HepG2 (cell line): ENCODE measurements at regions not wholly inside any gene's neighbourhood (a gene's known extent, or its start where the extent isn't known, plus 50 kb on each side); places are given as distances from the start of the nearest gene placed in this dataset.

ENCODE experiments used
- ATAC-seq: fragments of 200-7000 bp; cut with Tn5 transposase; 3 replicates; pipeline ENCODE4 v1.9.1; 2020; ENCODE audit warnings: mild to moderate bottlenecking, moderate library complexity
- BruUV-seq: library from RNA; stranded (reverse); fragments of 400-500 nt; replicated peaks from 2 replicates; lab custom pipeline; 2021; lab: Mats Ljungman, UMichigan
- CTCF ChIA-PET: fragments of 300-600 bp; formaldehyde crosslinking; extraction: SDS; loops from one replicate; lab custom pipeline; 2021; ENCODE audit warnings: low total read pairs, inconsistent platforms, low intra/inter-chr PET ratio; lab: Yijun Ruan, JAX
- POLR2A ChIA-PET: fragments of 350-600 bp; sonication (Branson Sonifier 250); formaldehyde crosslinking; loops from one replicate; lab custom pipeline; 2020; ENCODE audit warnings: antibody characterized with exemption, inconsistent platforms; lab: Yijun Ruan, JAX
- DNase-seq: peaks from one replicate; pipeline ENCODE4 v3.0.0-alpha.2; 2015; ENCODE audit warnings: low spot score
- FAIRE-seq: peaks from 3 replicates; lab custom pipeline; 2011; peaks lifted over from hg19 to GRCh38; lab: Jason Lieb, UNC
- H2AFZ ChIP-seq: one replicate; pipeline ENCODE4 v1.6.1; 2011; ENCODE audit warnings: low read length, inconsistent platforms
- H3K27ac ChIP-seq: fragments of 300-600 bp; 3 replicates; pipeline ENCODE4 v1.8.0; 2011; ENCODE audit warnings: mixed run types, mild to moderate bottlenecking, mixed read lengths, low read length, inconsistent platforms; ENCODE audit not compliant: insufficient read depth; ENCODE audit errors: extremely low read length
- H3K27me3 ChIP-seq, 2 experiments: fragments of 200-600 bp in 1 of 2; 2 replicates in 1 of 2; 3 replicates in 1 of 2; pipeline versions ENCODE4 v1.6.0 to v1.8.0; 2011; ENCODE audit warnings: low read length in 2 of 2, mild to moderate bottlenecking in 2 of 2, moderate library complexity in 2 of 2, inconsistent platforms in 1 of 2; ENCODE audit not compliant: insufficient read depth in 2 of 2, control insufficient read depth in 1 of 2
- H3K36me3 ChIP-seq, 2 experiments: fragments of 200-600 bp in 1 of 2; replicated peaks in 1 of 2; 2 replicates in 1 of 2; 3 replicates in 1 of 2; pipeline versions ENCODE4 v1.5.1 to v1.8.0; 2011; ENCODE audit warnings: low read length in 2 of 2, inconsistent platforms in 1 of 2; ENCODE audit not compliant: insufficient read depth in 2 of 2, control insufficient read depth in 1 of 2
- H3K4me1 ChIP-seq: 2 replicates; pipeline ENCODE4 v1.5.1; 2012; ENCODE audit warnings: low read length, inconsistent platforms; ENCODE audit not compliant: insufficient read depth
- H3K4me2 ChIP-seq: 2 replicates; pipeline ENCODE4 v1.6.0; 2011; ENCODE audit warnings: low read depth, low read length, inconsistent platforms
- H3K4me3 ChIP-seq, 3 experiments: fragments of 200-600 bp in 1 of 3; sonication (generic), shearing (Covaris generic) in 1 of 3; replicated peaks in 1 of 3; 2 replicates each; pipeline ENCODE4 v1.5.1; 2011 to 2016; ENCODE audit warnings: low read length in 3 of 3, inconsistent platforms in 2 of 3, low read depth in 2 of 3, mild to moderate bottlenecking in 2 of 3, control low read depth in 1 of 3, mixed read lengths in 1 of 3; ENCODE audit not compliant: insufficient read depth in 1 of 3
- H3K79me2 ChIP-seq: one replicate; pipeline ENCODE4 v1.6.1; 2011; ENCODE audit warnings: low read length, inconsistent platforms; ENCODE audit not compliant: insufficient read depth
- H3K9ac ChIP-seq: 2 replicates; pipeline ENCODE4 v1.6.0; 2011; ENCODE audit warnings: mild to moderate bottlenecking, low read depth, low read length, inconsistent platforms; ENCODE audit not compliant: insufficient read depth
- H3K9me3 ChIP-seq: 2 replicates; pipeline ENCODE4 v1.5.1; 2012; ENCODE audit warnings: mild to moderate bottlenecking, low read length
- H4K20me1 ChIP-seq: 2 replicates; pipeline ENCODE4 v1.6.0; 2011; ENCODE audit warnings: inconsistent platforms, mild to moderate bottlenecking, low read length, moderate library complexity; ENCODE audit not compliant: insufficient read depth
- CREB1 ChIP-seq, 2 experiments: fragments of 450-650 bp in 1 of 2; IDR thresholded peaks; 2 replicates each; pipeline ENCODE4 v1.6.1; 2016 to 2017; ENCODE audit warnings: control low read depth in 1 of 2, mild to moderate bottlenecking in 1 of 2, missing compliant biosample characterization in 1 of 2, missing genetic modification characterization in 1 of 2
- ELF1 ChIP-seq: sonication (generic); formaldehyde crosslinking; IDR thresholded peaks from 2 replicates; pipeline ENCODE4 v1.4.0; 2020; ENCODE audit warnings: missing genetic modification reagents
- GABPB1 ChIP-seq: IDR thresholded peaks from 2 replicates; pipeline ENCODE4 v1.6.1; 2016; ENCODE audit warnings: mild to moderate bottlenecking, missing genetic modification reagents, moderate library complexity, missing compliant biosample characterization
- HNRNPH1 ChIP-seq: fragments of 200-400 bp; formaldehyde crosslinking; optimal IDR thresholded peaks from 2 replicates; pipeline ENCODE3; 2017; ENCODE audit warnings: mild to moderate bottlenecking, low read depth, low read length
- MLLT10 ChIP-seq: sonication (generic); formaldehyde crosslinking; IDR thresholded peaks from 2 replicates; pipeline ENCODE4 v1.4.0; 2020; ENCODE audit warnings: missing genetic modification reagents
- SYNCRIP ChIP-seq: fragments of 200-400 bp; formaldehyde crosslinking; IDR thresholded peaks from 2 replicates; pipeline ENCODE4 v1.6.1; 2018; ENCODE audit warnings: mild to moderate bottlenecking, low read depth, low read length; ENCODE audit not compliant: insufficient read depth
- TOE1 ChIP-seq: sonication (generic); formaldehyde crosslinking; IDR thresholded peaks from 2 replicates; pipeline ENCODE4 v1.4.0; 2020; ENCODE audit warnings: mild to moderate bottlenecking, missing genetic modification reagents
- ZNF274 ChIP-seq: sonication (generic); formaldehyde crosslinking; IDR thresholded peaks from 2 replicates; pipeline ENCODE4 v1.5.1; 2020; ENCODE audit warnings: mild to moderate bottlenecking, missing genetic modification reagents
- WGBS: methylation state at CpG from one replicate; pipeline ENCODE4 v1.1.6; 2017; ENCODE audit warnings: low lambda C conversion rate; 5-methylcytosine and 5-hydroxymethylcytosine counted together
- in situ Hi-C: cut with HindIII; loops from 2 replicates; pipeline ENCODE4 v1.10.0; 2017; ENCODE audit warnings: low pct_unique_long_range_greater_than_20kb; ENCODE audit not compliant: extremely low pct_ligation_motif_present
- intact Hi-C: fragments of 100-400 bp; cut with micrococcal nuclease; formaldehyde crosslinking; loops from one replicate; pipeline ENCODE4 v1.10.0; 2022; ENCODE audit not compliant: unreplicated experiment
- TF ChIP-seq, protein P1 (sequence below): sonication (generic); formaldehyde crosslinking; conservative IDR thresholded peaks from 2 replicates; pipeline ENCODE4 v1.8.1; 2023; ENCODE audit warnings: missing genetic modification reagents
- TF ChIP-seq, protein P2 (sequence below): IDR thresholded peaks from 2 replicates; pipeline ENCODE4 v1.6.1; 2016
- TF ChIP-seq, protein P3 (sequence below): sonication (generic); formaldehyde crosslinking; IDR thresholded peaks from 2 replicates; pipeline ENCODE4 v1.5.0; 2020; ENCODE audit warnings: mild to moderate bottlenecking, missing genetic modification reagents, moderate library complexity

DNA sequence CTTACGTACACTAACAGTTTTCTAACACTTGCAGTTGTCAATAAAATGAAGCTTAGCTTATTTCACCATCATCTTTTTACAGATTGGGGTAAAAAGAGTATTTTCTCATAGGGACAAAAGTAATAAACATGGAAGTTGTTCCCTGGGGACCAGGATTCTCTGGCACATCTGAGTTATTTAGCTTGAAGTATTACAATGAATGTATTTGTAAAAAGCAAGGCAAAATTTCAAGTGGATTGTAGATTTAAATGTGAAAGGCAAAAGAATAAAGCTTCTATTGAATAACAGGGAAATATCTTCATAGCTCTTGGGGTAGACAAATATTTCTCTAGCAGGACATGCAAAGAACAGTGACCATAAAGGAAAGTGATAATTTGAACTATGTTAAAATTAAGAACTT is 260.0 kb upstream of the ECI2 start:
- no peak for DNase-seq
- H3K27me3 ChIP-seq, result peaks cover 0 to 16% of the 10 kb centered on the region in 2 experiments; a peak in 2 of 5 replicates
- WGBS, result 8% methylated on average over 1 of the region's 1 CpG
- POLR2A ChIA-PET, result no interaction called here
- CTCF ChIA-PET, result no interaction called here
- BruUV-seq, result no TSS peak
- no peak overlapping the region for H3K9ac ChIP-seq
- no peaks in the 10 kb centered on the region for H3K79me2 ChIP-seq
- H3K27ac ChIP-seq, result no peak overlapping the region
- H3K4me1 ChIP-seq, result no peaks in the 10 kb centered on the region
- no peak overlapping the region for H3K4me2 ChIP-seq
- FAIRE-seq, result no peak
- no peak overlapping the region for H3K4me3 ChIP-seq
- no peaks in the 10 kb centered on the region for H3K36me3 ChIP-seq
- ATAC-seq, result no peak
- intact Hi-C loops, result no loop called here
- H2AFZ ChIP-seq, result no peak overlapping the region
- no peaks in the 10 kb centered on the region for H4K20me1 ChIP-seq
- in situ Hi-C loops, result no loop called here
- H3K9me3 ChIP-seq, result no peaks in the 10 kb centered on the region
- TF ChIP-seq GABPB1 (CRISPR knock-in tag) (no peak), ELF1 (CRISPR knock-in tag) (no peak), CREB1 (IDR thresholded peaks at IDR 0.05) (no peak), CREB1 (CRISPR knock-in tag; IDR thresholded peaks at IDR 0.05) (no peak), SYNCRIP (no peak)
- TF ChIP-seq, protein P1, sequence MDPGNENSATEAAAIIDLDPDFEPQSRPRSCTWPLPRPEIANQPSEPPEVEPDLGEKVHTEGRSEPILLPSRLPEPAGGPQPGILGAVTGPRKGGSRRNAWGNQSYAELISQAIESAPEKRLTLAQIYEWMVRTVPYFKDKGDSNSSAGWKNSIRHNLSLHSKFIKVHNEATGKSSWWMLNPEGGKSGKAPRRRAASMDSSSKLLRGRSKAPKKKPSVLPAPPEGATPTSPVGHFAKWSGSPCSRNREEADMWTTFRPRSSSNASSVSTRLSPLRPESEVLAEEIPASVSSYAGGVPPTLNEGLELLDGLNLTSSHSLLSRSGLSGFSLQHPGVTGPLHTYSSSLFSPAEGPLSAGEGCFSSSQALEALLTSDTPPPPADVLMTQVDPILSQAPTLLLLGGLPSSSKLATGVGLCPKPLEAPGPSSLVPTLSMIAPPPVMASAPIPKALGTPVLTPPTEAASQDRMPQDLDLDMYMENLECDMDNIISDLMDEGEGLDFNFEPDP, result no peak

- WGBS, result 15% methylated on average over 4 of the region's 4 CpGs
- no peak overlapping the region for H3K27ac ChIP-seq
- intact Hi-C loops (no loop called here), in situ Hi-C loops (no loop called here)
- CTCF ChIA-PET, result no interaction called here
- no peaks in the 10 kb centered on the region for H3K36me3 ChIP-seq
- BruUV-seq, result no TSS peak
- no peak overlapping the region for H3K4me3 ChIP-seq
- no peak for DNase-seq
- no peak overlapping the region for H3K4me2 ChIP-seq
- no peak overlapping the region for H2AFZ ChIP-seq
- TF ChIP-seq SYNCRIP, result no peak
- TF ChIP-seq MLLT10 (CRISPR knock-in tag), result no peak
- TF ChIP-seq, protein P2, sequence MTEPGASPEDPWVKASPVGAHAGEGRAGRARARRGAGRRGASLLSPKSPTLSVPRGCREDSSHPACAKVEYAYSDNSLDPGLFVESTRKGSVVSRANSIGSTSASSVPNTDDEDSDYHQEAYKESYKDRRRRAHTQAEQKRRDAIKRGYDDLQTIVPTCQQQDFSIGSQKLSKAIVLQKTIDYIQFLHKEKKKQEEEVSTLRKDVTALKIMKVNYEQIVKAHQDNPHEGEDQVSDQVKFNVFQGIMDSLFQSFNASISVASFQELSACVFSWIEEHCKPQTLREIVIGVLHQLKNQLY (CRISPR knock-in tag), result no peak
- no peak for TF ChIP-seq TOE1 (CRISPR knock-in tag)
- TF ChIP-seq, protein P3, sequence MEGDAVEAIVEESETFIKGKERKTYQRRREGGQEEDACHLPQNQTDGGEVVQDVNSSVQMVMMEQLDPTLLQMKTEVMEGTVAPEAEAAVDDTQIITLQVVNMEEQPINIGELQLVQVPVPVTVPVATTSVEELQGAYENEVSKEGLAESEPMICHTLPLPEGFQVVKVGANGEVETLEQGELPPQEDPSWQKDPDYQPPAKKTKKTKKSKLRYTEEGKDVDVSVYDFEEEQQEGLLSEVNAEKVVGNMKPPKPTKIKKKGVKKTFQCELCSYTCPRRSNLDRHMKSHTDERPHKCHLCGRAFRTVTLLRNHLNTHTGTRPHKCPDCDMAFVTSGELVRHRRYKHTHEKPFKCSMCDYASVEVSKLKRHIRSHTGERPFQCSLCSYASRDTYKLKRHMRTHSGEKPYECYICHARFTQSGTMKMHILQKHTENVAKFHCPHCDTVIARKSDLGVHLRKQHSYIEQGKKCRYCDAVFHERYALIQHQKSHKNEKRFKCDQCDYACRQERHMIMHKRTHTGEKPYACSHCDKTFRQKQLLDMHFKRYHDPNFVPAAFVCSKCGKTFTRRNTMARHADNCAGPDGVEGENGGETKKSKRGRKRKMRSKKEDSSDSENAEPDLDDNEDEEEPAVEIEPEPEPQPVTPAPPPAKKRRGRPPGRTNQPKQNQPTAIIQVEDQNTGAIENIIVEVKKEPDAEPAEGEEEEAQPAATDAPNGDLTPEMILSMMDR, result no peak
- TF ChIP-seq ZNF274 (CRISPR knock-in tag), result no peak
- no peak for TF ChIP-seq HNRNPH1
- H3K9ac ChIP-seq, result no peak overlapping the region
- POLR2A ChIA-PET, result no interaction called here
- no peak for ATAC-seq
- no peaks in the 10 kb centered on the region for H3K9me3 ChIP-seq
- peaks cover 0 to 16% of the 10 kb centered on the region in 2 experiments; a peak in 2 of 5 replicates for H3K27me3 ChIP-seq
- no peak for FAIRE-seq
- no peaks in the 10 kb centered on the region for H3K4me1 ChIP-seq
- no peaks in the 10 kb centered on the region for H3K79me2 ChIP-seq
- no peaks in the 10 kb centered on the region for H4K20me1 ChIP-seq
Observed at GRCh38 chr6:4394786-4395185, 259.4 kb upstream of the ECI2 start.
